ENCODE measurements at regions not wholly inside any gene's neighbourhood (a gene's known extent, or its start where the extent isn't known, plus 50 kb on each side); places are given as distances from the start of the nearest gene placed in this dataset.

DNA sequence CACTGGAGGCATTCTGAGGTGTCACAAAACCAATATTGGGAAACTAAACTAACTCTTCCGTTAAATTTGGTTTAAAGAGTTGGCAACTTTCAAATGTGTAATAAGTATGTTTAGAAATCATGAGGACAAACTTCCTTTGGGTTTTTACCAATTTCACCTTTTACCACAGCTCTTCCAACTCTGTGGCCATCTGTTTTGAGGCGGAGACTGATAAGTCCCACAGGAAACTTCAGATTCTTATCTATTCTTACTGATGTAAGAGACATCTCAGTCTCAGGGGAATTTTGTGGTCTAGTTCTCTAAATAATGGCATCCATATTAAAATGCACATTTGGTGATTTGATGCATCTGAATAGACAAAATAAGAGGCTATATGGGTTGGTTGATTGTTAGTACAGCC, 229.2 kb upstream of the AFF2 start:
- Mint-ChIP-seq H3K4me3 (no peak overlapping the region), H3K27me3 (ENCODE audit: low read depth) (no peaks in the 10 kb centered on the region), H3K4me1 (peaks cover 2% of the 10 kb centered on the region in 2 experiments; a peak in 1 of 4 replicates), H3K36me3 (ENCODE audit: insufficient read depth in 1 of 3, low read depth in 3 of 3) (peaks cover 0 to 5% (median 1%) of the 10 kb centered on the region in 3 experiments; a peak in 3 of 7 replicates), H3K27ac (no peak overlapping the region), H3K9me3 (peaks cover 42 to 57% of the 10 kb centered on the region in 2 experiments)
- no peak overlapping the region for H3T11ph ChIP-seq (ENCODE audit: low read length)
- TF ChIP-seq, protein P1, sequence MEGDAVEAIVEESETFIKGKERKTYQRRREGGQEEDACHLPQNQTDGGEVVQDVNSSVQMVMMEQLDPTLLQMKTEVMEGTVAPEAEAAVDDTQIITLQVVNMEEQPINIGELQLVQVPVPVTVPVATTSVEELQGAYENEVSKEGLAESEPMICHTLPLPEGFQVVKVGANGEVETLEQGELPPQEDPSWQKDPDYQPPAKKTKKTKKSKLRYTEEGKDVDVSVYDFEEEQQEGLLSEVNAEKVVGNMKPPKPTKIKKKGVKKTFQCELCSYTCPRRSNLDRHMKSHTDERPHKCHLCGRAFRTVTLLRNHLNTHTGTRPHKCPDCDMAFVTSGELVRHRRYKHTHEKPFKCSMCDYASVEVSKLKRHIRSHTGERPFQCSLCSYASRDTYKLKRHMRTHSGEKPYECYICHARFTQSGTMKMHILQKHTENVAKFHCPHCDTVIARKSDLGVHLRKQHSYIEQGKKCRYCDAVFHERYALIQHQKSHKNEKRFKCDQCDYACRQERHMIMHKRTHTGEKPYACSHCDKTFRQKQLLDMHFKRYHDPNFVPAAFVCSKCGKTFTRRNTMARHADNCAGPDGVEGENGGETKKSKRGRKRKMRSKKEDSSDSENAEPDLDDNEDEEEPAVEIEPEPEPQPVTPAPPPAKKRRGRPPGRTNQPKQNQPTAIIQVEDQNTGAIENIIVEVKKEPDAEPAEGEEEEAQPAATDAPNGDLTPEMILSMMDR (conservative IDR thresholded peaks at IDR 0.05) = no peak
- H3K56ac ChIP-seq (ENCODE audit: insufficient read length, low read depth, low read length) = no peak overlapping the region
- H3K23ac ChIP-seq (ENCODE audit: insufficient read length, low read depth, low read length) = no peak overlapping the region
- no peak overlapping the region for H2BK15ac ChIP-seq (ENCODE audit: low read depth, low read length)
- H2BK12ac ChIP-seq (ENCODE audit: insufficient read length, low read depth, low read length) = no peak overlapping the region
- whole genome bisulfite sequencing (ENCODE audit: extremely low coverage, insufficient read length, low lambda C conversion rate) = no CpG with 5 or more reads among the region's 2 CpGs
- H2AK5ac ChIP-seq (ENCODE audit: insufficient read length, low read length) = no peak overlapping the region
- H3K4me1 ChIP-seq (ENCODE audit: insufficient read depth, low read length) = no peaks in the 10 kb centered on the region
- DNase-seq = no peak
- no peak overlapping the region for H2BK5ac ChIP-seq (ENCODE audit: insufficient read length, low read length)
- no peak overlapping the region for H2BK120ac ChIP-seq (ENCODE audit: low read depth, low read length, poor library complexity, severe bottlenecking)
- H3K14ac ChIP-seq (ENCODE audit: insufficient read depth, low read length) = no peak overlapping the region
- no peak overlapping the region for H4K91ac ChIP-seq (ENCODE audit: insufficient read length, low read depth, low read length)
- no peak overlapping the region for H3K27ac ChIP-seq (ENCODE audit: insufficient read length, low read depth, low read length)
- no peak overlapping the region for H2AFZ ChIP-seq (ENCODE audit: low read length)
- H3K9ac ChIP-seq (ENCODE audit: extremely low read depth, insufficient read length, low read length) = no peak overlapping the region
- no peaks in the 10 kb centered on the region for H3K79me2 ChIP-seq (ENCODE audit: insufficient read depth, low read length)
- no peaks in the 10 kb centered on the region for H3K79me1 ChIP-seq (ENCODE audit: insufficient read depth, low read depth, low read length, poor library complexity, severe bottlenecking)
- no peak overlapping the region for H2BK20ac ChIP-seq (ENCODE audit: low read depth, low read length, poor library complexity, severe bottlenecking)
- H3K4ac ChIP-seq (ENCODE audit: low read depth, low read length) = no peak overlapping the region
- H3K9me3 ChIP-seq (ENCODE audit: control insufficient read depth, low read depth, low read length) = peaks cover 28% of the 10 kb centered on the region
- no peak overlapping the region for H4K5ac ChIP-seq (ENCODE audit: insufficient read length, low read depth, low read length)
- H4K8ac ChIP-seq (replicated peaks; ENCODE audit: insufficient read length, low read depth, low read length) = no peak overlapping the region
- no peaks in the 10 kb centered on the region for H3K23me2 ChIP-seq (ENCODE audit: insufficient read length, low read depth, low read length, poor library complexity, severe bottlenecking)
- no peak overlapping the region for H3K18ac ChIP-seq (ENCODE audit: insufficient read length, low read depth, low read length)
- H4K20me1 ChIP-seq (ENCODE audit: control insufficient read depth, insufficient read depth, insufficient read length) = no peaks in the 10 kb centered on the region
- H3K4me2 ChIP-seq (ENCODE audit: insufficient read depth, insufficient read length, low read length) = no peak overlapping the region
- no peaks in the 10 kb centered on the region for H3K27me3 ChIP-seq (ENCODE audit: insufficient read depth, low read length)
